M059J (cell line): ENCODE measurements at regions not wholly inside any gene's neighbourhood (a gene's known extent, or its start where the extent isn't known, plus 50 kb on each side); places are given as distances from the start of the nearest gene placed in this dataset.

ENCODE experiments used
- DNase-seq: peaks from one replicate; pipeline ENCODE4 v3.0.0-alpha.2; 2012; ENCODE audit warnings: low read depth

GRCh38 chr11:103623933-103624332 lies 412.5 kb upstream of the DDI1 start:
- DNase-seq = no peak

- peak; percentile 93 for DNase-seq
These were observed 411.5 kb upstream of the DDI1 start for GRCh38 chr11:103624708-103625623.

GRCh38 chr11:103625624-103625965 lies 410.8 kb upstream of the DDI1 start:
- DNase-seq = no peak

GRCh38 chr11:103628121-103628520 lies 408.3 kb upstream of the DDI1 start:
- DNase-seq = no peak

- peak; percentile 12 for DNase-seq
These were observed 404.6 kb upstream of the DDI1 start for GRCh38 chr11:103631841-103632240.

GRCh38 chr11:103633068-103633788 lies 403.2 kb upstream of the DDI1 start:
- peak; percentile 76 for DNase-seq

- no peak for DNase-seq
These were observed 402.4 kb upstream of the DDI1 start for GRCh38 chr11:103633819-103634590.

GRCh38 chr11:103636232-103636631 lies 400.2 kb upstream of the DDI1 start:
- DNase-seq = no peak

GRCh38 chr11:103637295-103637694 lies 399.1 kb upstream of the DDI1 start:
- DNase-seq = peak; percentile 58

GRCh38 chr11:103637831-103638230 lies 398.6 kb upstream of the DDI1 start:
- no peak for DNase-seq

GRCh38 chr11:103644676-103645075 lies 391.8 kb upstream of the DDI1 start:
- DNase-seq = no peak

GRCh38 chr11:103648054-103648453 lies 388.4 kb upstream of the DDI1 start:
- DNase-seq = no peak

GRCh38 chr11:103648670-103649400 lies 387.6 kb upstream of the DDI1 start:
- DNase-seq = peak; percentile 76

GRCh38 chr11:103649401-103649895 lies 387.0 kb upstream of the DDI1 start:
- DNase-seq = peak; percentile 10

GRCh38 chr11:103650330-103650729 lies 386.1 kb upstream of the DDI1 start:
- no peak for DNase-seq

GRCh38 chr11:103651341-103651998 lies 385.0 kb upstream of the DDI1 start:
- DNase-seq = peak; percentile 57

- peak; percentile 95 for DNase-seq
These were observed 384.4 kb upstream of the DDI1 start for GRCh38 chr11:103652013-103652412.

- no peak for DNase-seq
These were observed 380.1 kb upstream of the DDI1 start for GRCh38 chr11:103656382-103656781.

- peak; percentile 58 for DNase-seq
These were observed 377.2 kb upstream of the DDI1 start for GRCh38 chr11:103659206-103659618.

GRCh38 chr11:103659743-103660142 lies 376.7 kb upstream of the DDI1 start:
- peak; percentile 24 for DNase-seq

GRCh38 chr11:103661185-103661584 lies 375.3 kb upstream of the DDI1 start:
- DNase-seq = no peak
